ENCODE measurements at regions not wholly inside any gene's neighbourhood (a gene's known extent, or its start where the extent isn't known, plus 50 kb on each side); places are given as distances from the start of the nearest gene placed in this dataset.

GRCh38 chr2:14408695-14409094, 223.8 kb upstream of the LRATD1 start:
- Histone ChIP-seq H3K27me3 (replicated peaks in 1 of 4; ENCODE audit: control insufficient read depth in 3 of 4, extremely low read depth in 1 of 4, insufficient read depth in 3 of 4, low read length in 3 of 4) (peaks cover 0 to 1% (median 0%) of the 10 kb centered on the region in 4 experiments; a peak in 1 of 7 replicates), H2AK5ac (ENCODE audit: low read depth, low read length) (no peak overlapping the region), H3K4me3 (ENCODE audit: extremely low read depth in 1 of 4, insufficient read depth in 2 of 4, low read depth in 3 of 4, low read length in 4 of 4) (no peak overlapping the region), H3K4me1 (replicated peaks in 1 of 4; ENCODE audit: control insufficient read depth in 3 of 4, insufficient read depth in 4 of 4, low read length in 3 of 4) (no peaks in the 10 kb centered on the region), H3K9me3 (ENCODE audit: insufficient read depth in 2 of 2, low read depth in 1 of 2, low read length in 1 of 2) (no peaks in the 10 kb centered on the region), H2BK120ac (replicated peaks; ENCODE audit: low read depth, low read length) (no peak overlapping the region), H3K36me3 (ENCODE audit: control insufficient read depth in 2 of 4, insufficient read depth in 4 of 4, low read length in 3 of 4) (no peaks in the 10 kb centered on the region), H3K18ac (ENCODE audit: extremely low read depth, low read length) (no peak overlapping the region), H3K23ac (ENCODE audit: insufficient read length) (no peak overlapping the region), H2BK20ac (ENCODE audit: low read length) (no peak overlapping the region), H3K4me2 (ENCODE audit: insufficient read depth in 1 of 2, low read depth in 2 of 2, low read length in 2 of 2) (no peak overlapping the region), H2BK12ac (ENCODE audit: low read depth, low read length) (no peak overlapping the region), H2BK5ac (ENCODE audit: low read depth, low read length) (no peak overlapping the region), H3K27ac (ENCODE audit: low read depth, low read length) (no peak overlapping the region), H3K79me2 (ENCODE audit: control insufficient read depth in 1 of 2, insufficient read depth in 2 of 2, low read length in 2 of 2) (no peaks in the 10 kb centered on the region), H4K8ac (ENCODE audit: extremely low read depth, insufficient read depth, low read length) (no peak overlapping the region), H4K91ac (replicated peaks; ENCODE audit: insufficient read length, low read length) (no peak overlapping the region), H3K4ac (replicated peaks; ENCODE audit: insufficient read length, low read depth, low read length) (no peak overlapping the region), H3K14ac (ENCODE audit: insufficient read length) (no peak overlapping the region), H2AFZ (ENCODE audit: low read length) (no peak overlapping the region), H3K79me1 (ENCODE audit: low read depth, low read length) (no peaks in the 10 kb centered on the region), H3K56ac (replicated peaks; ENCODE audit: insufficient read length, low read depth, low read length) (no peak overlapping the region), H3K23me2 (ENCODE audit: low read depth, low read length) (no peaks in the 10 kb centered on the region), H4K20me1 (replicated peaks in 1 of 2; ENCODE audit: control insufficient read depth in 1 of 2, insufficient read depth in 2 of 2, low read length in 2 of 2) (no peaks in the 10 kb centered on the region), H3K9ac (replicated peaks in 1 of 4; ENCODE audit: extremely low read depth in 1 of 4, low read depth in 3 of 4, low read length in 3 of 4) (no peak overlapping the region), H4K5ac (ENCODE audit: insufficient read length, low read depth, low read length) (no peak overlapping the region), H2BK15ac (ENCODE audit: low read length) (no peak overlapping the region)
- CTCF ChIA-PET (ENCODE audit: partially characterized antibody): interaction anchor here (0.6 to 2.1 kb wide), 2 partner anchors 9 to 33 kb away, joined by 6 to 7 read pairs; no protein-coding TSS in a partner anchor
- WGBS, 2 experiments (ENCODE audit: extremely low coverage in 1 of 2, insufficient coverage in 1 of 2, insufficient read length in 1 of 2, insufficient replicate concordance in 2 of 2, low coverage in 1 of 2, low lambda C conversion rate in 2 of 2, missing lambda C conversion rate in 1 of 2): 88% methylated on average over 3 of the region's 3 CpGs; no CpG with 5 or more reads in 1 of the 2 experiments
- POLR2A ChIA-PET (ENCODE audit: partially characterized antibody): no interaction called here
- no peak for DNase-seq (ENCODE audit: low read depth in 1 of 2, low spot score in 2 of 2)
- no peak for FAIRE-seq
- TF ChIP-seq TAF1 (IDR thresholded peaks at IDR 0.05; ENCODE audit: low read depth, low read length): no peak
- no peak for TF ChIP-seq CBX5 (IDR thresholded peaks at IDR 0.05; ENCODE audit: low read depth, low read length)
- no peak for TF ChIP-seq SP1 (IDR thresholded peaks at IDR 0.05; ENCODE audit: low read depth, low read length)
- no peak for TF ChIP-seq HDAC2 (IDR thresholded peaks at IDR 0.05; ENCODE audit: borderline replicate concordance in 1 of 2, low read depth in 2 of 2, low read length in 2 of 2)
- no peak for TF ChIP-seq RXRA (IDR thresholded peaks at IDR 0.05; ENCODE audit: insufficient read depth, low read depth, low read length)
- no peak for TF ChIP-seq YY1 (IDR thresholded peaks at IDR 0.05; ENCODE audit: low read depth, low read length)
- no peak for TF ChIP-seq RBBP5 (IDR thresholded peaks at IDR 0.05; ENCODE audit: borderline replicate concordance, low read depth, low read length)
- no peak for TF ChIP-seq SUZ12 (IDR thresholded peaks at IDR 0.05; ENCODE audit: low read length)
- TF ChIP-seq CHD1 (IDR thresholded peaks at IDR 0.05; ENCODE audit: low read depth, low read length): no peak
- no peak for TF ChIP-seq TBP (IDR thresholded peaks at IDR 0.05; ENCODE audit: low read depth, low read length)
- no peak for TF ChIP-seq KDM5A (IDR thresholded peaks at IDR 0.05; ENCODE audit: low read length)
- TF ChIP-seq HDAC6 (IDR thresholded peaks at IDR 0.05; ENCODE audit: low read depth, low read length): no peak
- TF ChIP-seq NANOG (IDR thresholded peaks at IDR 0.05; ENCODE audit: insufficient read depth, low read depth, low read length, poor library complexity, severe bottlenecking): no peak

Data from H1 (cell line).